ENCODE measurements at regions not wholly inside any gene's neighbourhood (a gene's known extent, or its start where the extent isn't known, plus 50 kb on each side); places are given as distances from the start of the nearest gene placed in this dataset.
A peak's percentile ranks its signal among the peaks of the same experiment; 100 is the strongest.
"Not testable (repeated sequence)": the region's sequence is repeated elsewhere in the genome, so short reads cannot be mapped to it uniquely, and the experiment has no call there.

GRCh38 chr4:14125375-14126129 lies 498.0 kb upstream of the BOD1L1 start:
- DNase-seq, result no peak

- no peak for DNase-seq
Observed at GRCh38 chr4:14130551-14130950, 503.0 kb upstream of the BOD1L1 start.

DNA sequence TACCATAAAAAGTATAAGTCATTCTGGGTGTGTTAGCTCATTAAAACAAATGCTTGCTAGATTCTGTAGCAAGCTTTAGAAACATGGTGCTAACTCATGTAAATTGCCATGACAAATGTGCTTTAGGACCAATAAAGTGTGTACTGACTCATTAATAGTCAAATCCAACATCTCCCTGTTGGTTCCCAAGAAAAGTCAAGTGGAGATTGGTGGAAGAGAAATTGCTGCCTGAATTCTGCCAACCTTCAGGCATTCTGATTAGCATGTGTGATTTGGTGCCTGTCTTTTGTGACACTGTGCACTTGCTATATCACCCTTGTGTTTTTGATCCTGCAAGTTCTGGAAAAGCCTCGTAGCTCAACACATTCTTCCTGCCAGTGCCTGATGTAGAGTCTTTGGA lies 503.8 kb upstream of the BOD1L1 start:
- no peak for DNase-seq

DNA sequence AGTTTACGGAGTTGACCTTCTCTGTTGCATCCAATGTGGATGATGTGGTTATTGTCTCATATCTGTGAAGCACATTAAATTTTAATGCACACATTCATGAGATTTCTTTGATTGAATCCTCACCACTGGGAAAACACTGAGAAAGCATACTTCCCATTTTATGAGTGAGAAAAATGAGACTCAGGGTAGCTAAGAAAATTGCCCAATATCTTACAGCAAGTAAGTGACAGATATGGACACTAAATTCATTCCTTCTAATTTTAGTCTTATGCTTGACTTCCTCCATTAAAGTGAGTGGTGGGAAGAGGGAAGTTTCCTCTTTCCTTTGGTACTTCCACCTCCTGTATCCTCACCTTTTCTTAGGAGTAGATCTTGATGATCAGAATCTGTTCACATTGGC lies 504.8 kb upstream of the BOD1L1 start:
- DNase-seq, result no peak

DNA sequence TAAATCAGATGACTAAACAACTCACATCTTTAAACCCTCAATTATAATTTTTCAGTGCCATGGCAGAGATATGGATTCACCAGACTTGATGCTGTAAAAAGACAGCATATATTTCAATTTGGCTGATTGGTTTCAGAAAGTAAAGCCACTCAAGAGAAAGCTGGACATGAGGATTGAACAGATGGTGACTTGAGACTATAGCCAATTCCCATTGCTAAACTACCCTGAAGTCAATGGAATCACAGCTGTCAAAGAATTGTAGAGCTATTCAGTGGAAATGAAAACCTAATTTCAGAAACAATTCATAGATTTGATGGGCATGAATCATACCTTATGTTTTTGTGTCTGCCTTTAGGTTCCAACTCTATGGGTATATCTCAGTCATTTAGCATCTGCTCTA lies 510.6 kb upstream of the BOD1L1 start:
- DNase-seq, result no peak

GRCh38 chr4:14143892-14144291 lies 516.4 kb upstream of the BOD1L1 start:
- DNase-seq, result no peak

GRCh38 chr4:14149176-14150053 lies 521.9 kb upstream of the BOD1L1 start:
- no peak for DNase-seq

DNA sequence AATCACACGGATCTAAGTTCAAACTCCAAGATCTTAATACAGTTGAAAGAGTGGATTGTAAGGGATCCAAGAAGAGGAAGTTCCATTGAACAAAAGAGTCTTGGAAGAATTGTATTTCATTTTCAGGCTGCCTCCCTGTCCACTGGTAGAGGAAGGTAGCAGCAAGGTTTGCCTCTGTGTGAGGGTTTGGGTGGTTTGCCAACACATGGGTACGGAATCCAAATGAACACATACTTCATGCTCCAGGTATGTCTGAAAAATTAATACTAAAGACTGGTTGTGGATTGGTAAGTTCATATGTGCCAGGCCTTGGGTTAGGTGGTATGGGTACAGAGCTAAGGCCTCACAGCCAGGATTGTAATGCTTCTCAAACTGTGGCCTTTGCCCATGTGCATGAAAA lies 523.6 kb upstream of the BOD1L1 start:
- no peak for DNase-seq

DNA sequence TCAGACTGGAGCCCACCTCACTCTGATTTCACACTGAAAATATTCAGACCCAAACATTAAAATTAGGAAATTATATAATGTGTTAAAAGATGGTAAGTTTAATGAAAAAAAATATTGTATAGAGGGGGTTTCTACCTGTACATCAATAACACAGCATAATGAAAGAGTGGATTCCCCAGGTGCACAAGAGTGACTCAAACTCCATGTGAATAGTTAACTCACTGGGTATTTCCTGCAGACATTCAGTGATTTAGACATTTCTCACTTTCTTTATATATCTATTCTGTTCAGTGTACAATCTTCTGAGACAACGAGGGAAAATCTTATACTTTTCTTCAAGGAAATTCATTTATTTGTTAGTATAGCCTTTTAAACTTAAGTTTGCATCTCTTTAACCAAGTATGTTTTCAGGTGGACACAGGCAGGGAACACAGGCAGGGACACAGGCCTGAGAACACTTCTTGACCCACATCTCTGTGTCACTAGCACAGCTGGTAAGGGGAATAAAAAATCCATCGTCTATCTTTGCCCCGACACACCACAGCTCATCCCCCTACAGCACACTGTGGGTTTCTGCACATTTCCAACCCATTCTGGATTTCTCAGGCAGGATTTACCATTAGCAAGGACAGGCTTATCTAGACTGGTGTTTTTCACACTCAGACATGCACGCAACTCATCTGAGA lies 525.5 kb upstream of the BOD1L1 start:
- no peak for DNase-seq

DNA sequence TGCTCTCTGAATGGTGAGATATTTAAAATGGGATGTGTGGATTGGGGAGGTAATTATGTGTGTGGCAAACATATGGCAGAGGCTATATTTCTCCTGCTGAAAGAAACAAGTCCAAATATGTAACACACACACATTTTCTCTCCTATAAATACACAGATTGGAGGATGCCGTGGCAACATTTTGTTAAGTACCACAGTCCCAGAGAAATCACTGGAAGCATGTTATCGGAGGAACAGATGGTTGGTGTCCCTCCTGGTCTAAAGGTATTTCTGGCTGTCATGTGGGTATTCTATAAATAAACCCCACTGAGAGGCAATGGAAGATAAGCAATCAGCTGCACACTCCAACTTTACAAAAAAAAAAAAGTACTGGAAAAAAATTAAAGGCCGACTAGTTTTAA lies 528.3 kb upstream of the BOD1L1 start:
- DNase-seq, result no peak

GRCh38 chr4:14157262-14157661 lies 529.7 kb upstream of the BOD1L1 start:
- DNase-seq, result no peak

GRCh38 chr4:14165222-14165920 lies 537.8 kb upstream of the BOD1L1 start:
- DNase-seq, result no peak

- DNase-seq, result no peak
Observed at GRCh38 chr4:14167876-14168510, 540.5 kb upstream of the BOD1L1 start.

GRCh38 chr4:14168919-14169318 lies 541.4 kb upstream of the BOD1L1 start:
- peak; percentile 78 for DNase-seq

GRCh38 chr4:14169460-14169859 lies 541.9 kb upstream of the BOD1L1 start:
- DNase-seq, result no peak

DNA sequence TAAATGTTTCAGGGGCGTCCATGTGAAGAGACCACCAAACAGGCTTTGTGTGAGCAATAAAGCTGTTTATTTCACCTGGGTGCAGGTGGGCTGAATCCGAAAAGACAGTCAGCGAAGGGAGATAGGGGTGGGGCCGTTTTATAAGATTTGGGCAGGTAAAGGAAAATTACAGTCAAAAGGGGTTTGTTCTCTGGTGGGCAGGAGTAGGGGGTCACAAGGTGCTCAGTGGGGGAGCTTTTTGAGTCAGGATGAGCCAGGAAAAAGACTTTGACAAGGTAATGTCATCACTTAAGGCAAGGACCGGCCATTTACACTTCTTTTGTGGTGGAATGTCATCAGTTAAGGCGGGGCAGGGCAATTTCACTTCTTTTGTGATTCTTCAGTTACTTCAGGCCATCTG lies 542.4 kb upstream of the BOD1L1 start:
- not testable (repeated sequence) for DNase-seq

DNA sequence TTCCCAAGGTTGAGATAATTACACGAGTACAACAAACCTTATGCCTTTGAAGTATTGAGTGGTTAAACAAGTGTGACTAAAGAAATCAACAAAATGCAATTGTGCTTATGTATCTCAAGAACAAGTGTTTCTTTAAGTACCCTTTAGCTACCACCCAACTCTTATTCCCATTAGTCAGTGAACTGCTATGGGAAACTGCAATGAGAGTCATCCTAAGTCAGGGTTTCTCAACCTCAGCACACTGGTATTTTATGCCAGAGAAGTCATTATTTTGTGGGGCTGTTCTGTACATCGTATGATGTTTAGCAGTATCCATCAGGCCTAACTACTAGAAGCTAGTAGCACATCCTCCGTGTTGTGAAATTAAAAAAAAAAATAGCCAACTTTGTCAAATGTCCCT lies 549.1 kb upstream of the BOD1L1 start:
- DNase-seq, result no peak

DNA sequence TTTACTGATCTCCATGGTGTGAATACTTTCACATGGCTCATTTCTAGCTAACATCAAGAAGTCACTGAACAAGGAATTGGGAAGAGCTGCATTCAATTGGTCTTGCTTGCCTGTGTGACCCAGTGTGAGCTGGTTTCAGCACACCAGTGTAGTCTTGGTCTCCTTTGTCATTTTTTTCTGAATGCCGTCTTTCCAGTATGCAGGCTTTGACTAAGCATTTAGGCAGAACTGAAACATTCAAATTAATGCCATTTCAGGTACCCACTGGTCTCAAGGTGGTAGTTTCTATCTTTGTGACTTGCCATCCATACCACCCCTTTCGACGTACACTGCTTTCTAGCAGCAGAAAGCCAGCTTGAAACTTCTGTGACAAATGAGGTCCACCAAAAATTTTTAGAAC lies 550.5 kb upstream of the BOD1L1 start:
- no peak for DNase-seq

- no peak for DNase-seq
Observed at GRCh38 chr4:14178421-14178820, 550.9 kb upstream of the BOD1L1 start.

DNA sequence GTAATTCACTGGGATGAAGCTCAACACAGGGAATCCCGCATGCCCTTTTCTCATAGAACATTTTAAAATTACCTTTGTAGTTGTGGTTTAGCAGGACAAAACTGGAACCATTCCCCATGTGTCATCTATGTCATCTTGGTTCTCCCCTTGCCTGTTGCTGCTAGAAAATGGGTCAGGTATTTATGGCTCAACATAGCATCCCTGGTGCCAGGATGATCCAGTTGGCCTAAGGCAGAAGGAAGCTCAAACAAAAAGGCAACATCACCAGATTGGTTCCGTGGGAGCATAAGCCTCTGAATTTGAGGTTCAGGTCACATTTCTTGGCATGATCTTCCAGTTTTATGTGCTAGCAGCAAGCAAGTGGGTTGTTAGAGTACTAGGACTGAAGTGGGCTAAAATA lies 552.6 kb upstream of the BOD1L1 start:
- no peak for DNase-seq

- no peak for DNase-seq
Observed at GRCh38 chr4:14180983-14181601, 553.6 kb upstream of the BOD1L1 start.

- no peak for DNase-seq
Observed at GRCh38 chr4:14182148-14182547, 554.6 kb upstream of the BOD1L1 start.

Data from NCI-H1092 (cell line).